Suprapubic skin (tissue), 3 donors: ENCODE measurements at regions not wholly inside any gene's neighbourhood (a gene's known extent, or its start where the extent isn't known, plus 50 kb on each side); places are given as distances from the start of the nearest gene placed in this dataset.
"Not testable (repeated sequence)": the region's sequence is repeated elsewhere in the genome, so short reads cannot be mapped to it uniquely, and the experiment has no call there.

Source experiments
- EP300 ChIP-seq: sonication (generic); formaldehyde crosslinking; IDR thresholded peaks from one replicate; pipeline ENCODE4 v1.6.1; 2017; ENCODE audit warnings: antibody characterized with exemption
- POLR2A ChIP-seq, 2 donors: fragments of 450-650 bp; IDR thresholded peaks; one replicate each; pipeline ENCODE4 v1.6.1; 2017; ENCODE audit warnings: antibody characterized with exemption in 2 of 2, mild to moderate bottlenecking in 2 of 2, moderate library complexity in 2 of 2
- TF ChIP-seq, protein P1 (sequence below), 2 donors: fragments of 200-600 bp in 1 of 2; fragments of 450-650 bp in 1 of 2; sonication (generic) in 1 of 2; IDR thresholded peaks; one replicate each; pipeline ENCODE4 v1.5.1; 2016 to 2019; ENCODE audit warnings: antibody characterized with exemption in 2 of 2, mild to moderate bottlenecking in 1 of 2, moderate library complexity in 1 of 2

DNA sequence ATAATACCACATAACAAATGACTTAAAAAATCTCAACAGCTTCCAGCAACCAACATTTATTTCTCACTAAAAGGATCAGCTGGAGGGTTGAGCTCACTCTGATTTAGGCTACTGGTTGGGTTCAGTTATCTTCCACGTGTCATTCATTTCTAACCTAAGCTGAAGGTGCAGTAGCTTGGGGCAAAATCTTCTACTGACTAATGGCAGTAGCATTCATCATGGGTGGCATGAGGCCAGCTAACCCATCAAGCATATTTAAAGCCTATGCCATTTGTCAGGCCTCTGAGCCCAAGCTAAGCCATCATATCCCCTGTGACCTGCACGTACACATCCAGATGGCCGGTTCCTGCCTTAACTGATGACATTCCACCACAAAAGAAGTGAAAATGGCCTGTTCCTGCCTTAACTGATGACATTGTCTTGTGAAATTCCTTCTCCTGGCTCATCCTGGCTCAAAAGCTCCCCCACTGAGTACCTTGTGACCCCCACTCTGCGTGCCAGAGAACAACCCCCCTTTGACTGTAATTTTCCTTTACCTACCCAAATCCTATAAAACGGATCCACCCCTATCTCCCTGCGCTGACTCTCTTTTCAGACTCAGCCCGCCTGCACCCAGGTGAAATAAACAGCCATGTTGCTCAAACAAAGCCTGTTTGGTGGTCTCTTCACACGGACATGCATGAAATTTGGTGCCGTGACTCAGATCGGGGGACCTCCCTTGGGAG lies 324.7 kb upstream of the LMCD1 start:
- TF ChIP-seq, protein P1, sequence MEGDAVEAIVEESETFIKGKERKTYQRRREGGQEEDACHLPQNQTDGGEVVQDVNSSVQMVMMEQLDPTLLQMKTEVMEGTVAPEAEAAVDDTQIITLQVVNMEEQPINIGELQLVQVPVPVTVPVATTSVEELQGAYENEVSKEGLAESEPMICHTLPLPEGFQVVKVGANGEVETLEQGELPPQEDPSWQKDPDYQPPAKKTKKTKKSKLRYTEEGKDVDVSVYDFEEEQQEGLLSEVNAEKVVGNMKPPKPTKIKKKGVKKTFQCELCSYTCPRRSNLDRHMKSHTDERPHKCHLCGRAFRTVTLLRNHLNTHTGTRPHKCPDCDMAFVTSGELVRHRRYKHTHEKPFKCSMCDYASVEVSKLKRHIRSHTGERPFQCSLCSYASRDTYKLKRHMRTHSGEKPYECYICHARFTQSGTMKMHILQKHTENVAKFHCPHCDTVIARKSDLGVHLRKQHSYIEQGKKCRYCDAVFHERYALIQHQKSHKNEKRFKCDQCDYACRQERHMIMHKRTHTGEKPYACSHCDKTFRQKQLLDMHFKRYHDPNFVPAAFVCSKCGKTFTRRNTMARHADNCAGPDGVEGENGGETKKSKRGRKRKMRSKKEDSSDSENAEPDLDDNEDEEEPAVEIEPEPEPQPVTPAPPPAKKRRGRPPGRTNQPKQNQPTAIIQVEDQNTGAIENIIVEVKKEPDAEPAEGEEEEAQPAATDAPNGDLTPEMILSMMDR (IDR thresholded peaks at IDR 0.05), result not testable (repeated sequence)
- TF ChIP-seq EP300; POLR2A (IDR thresholded peaks at IDR 0.05): not testable (repeated sequence)
